Osteoblast (primary cell): ENCODE measurements at regions not wholly inside any gene's neighbourhood (a gene's known extent, or its start where the extent isn't known, plus 50 kb on each side); places are given as distances from the start of the nearest gene placed in this dataset.
A peak's percentile ranks its signal among the peaks of the same experiment; 100 is the strongest.

Experiments used
- DNase-seq: peaks from one replicate; pipeline ENCODE4 v3.0.0; 2011; ENCODE audit warnings: low spot score, mixed read lengths; ENCODE audit not compliant: insufficient read length; ENCODE audit errors: missing footprints
- H2AFZ ChIP-seq: 2 replicates; pipeline ENCODE4 v1.6.0; 2011; ENCODE audit warnings: mild to moderate bottlenecking, low read length
- H3K27ac ChIP-seq: 2 replicates; pipeline ENCODE4 v1.5.1; 2011; ENCODE audit warnings: mild to moderate bottlenecking, low read depth, low read length, moderate library complexity
- H3K27me3 ChIP-seq: 2 replicates; pipeline ENCODE4 v1.6.0; 2012; ENCODE audit warnings: mild to moderate bottlenecking, control low read depth, inconsistent platforms, low read length, moderate library complexity; ENCODE audit not compliant: insufficient read depth
- H3K36me3 ChIP-seq: 2 replicates; pipeline ENCODE4 v1.5.1; 2011; ENCODE audit warnings: mild to moderate bottlenecking, low read length, control low read depth, moderate library complexity; ENCODE audit not compliant: insufficient read depth
- H3K4me1 ChIP-seq: 2 replicates; pipeline ENCODE4 v1.5.1; 2011; ENCODE audit warnings: mild to moderate bottlenecking, low read length, control low read depth, moderate library complexity; ENCODE audit not compliant: insufficient read depth
- H3K4me2 ChIP-seq: 2 replicates; pipeline ENCODE4 v1.6.0; 2011; ENCODE audit warnings: mild to moderate bottlenecking, low read length; ENCODE audit not compliant: insufficient read depth
- H3K4me3 ChIP-seq: fragments of 200-600 bp; sonication (generic); 3 replicates; pipeline ENCODE4 v1.5.1; 2012; ENCODE audit warnings: mild to moderate bottlenecking, low read length, inconsistent platforms; ENCODE audit not compliant: insufficient read depth
- H3K79me2 ChIP-seq: 2 replicates; pipeline ENCODE4 v1.6.0; 2012; ENCODE audit warnings: mild to moderate bottlenecking, low read length, control low read depth, inconsistent platforms; ENCODE audit not compliant: insufficient read depth
- H3K9me3 ChIP-seq: 2 replicates; pipeline ENCODE4 v1.5.1; 2011; ENCODE audit warnings: low read depth, low read length, control low read depth
- H4K20me1 ChIP-seq: 2 replicates; pipeline ENCODE4 v1.6.0; 2012; ENCODE audit warnings: mild to moderate bottlenecking, low read length, control low read depth; ENCODE audit not compliant: insufficient read depth
- TF ChIP-seq, protein P1 (sequence below): IDR thresholded peaks from 2 replicates; pipeline ENCODE4 v1.5.1; 2011; ENCODE audit warnings: mild to moderate bottlenecking, low read depth, low read length, moderate library complexity; ENCODE audit errors: extremely low read depth

- H2AFZ ChIP-seq, result no peak overlapping the region
- DNase-seq, result no peak
- no peaks in the 10 kb centered on the region for H3K9me3 ChIP-seq
- no peak overlapping the region for H3K4me3 ChIP-seq
- H3K79me2 ChIP-seq, result no peaks in the 10 kb centered on the region
- H3K4me2 ChIP-seq, result no peak overlapping the region
- H3K36me3 ChIP-seq, result no peaks in the 10 kb centered on the region
- no peaks in the 10 kb centered on the region for H3K27me3 ChIP-seq
- no peaks in the 10 kb centered on the region for H3K4me1 ChIP-seq
- TF ChIP-seq, protein P1, sequence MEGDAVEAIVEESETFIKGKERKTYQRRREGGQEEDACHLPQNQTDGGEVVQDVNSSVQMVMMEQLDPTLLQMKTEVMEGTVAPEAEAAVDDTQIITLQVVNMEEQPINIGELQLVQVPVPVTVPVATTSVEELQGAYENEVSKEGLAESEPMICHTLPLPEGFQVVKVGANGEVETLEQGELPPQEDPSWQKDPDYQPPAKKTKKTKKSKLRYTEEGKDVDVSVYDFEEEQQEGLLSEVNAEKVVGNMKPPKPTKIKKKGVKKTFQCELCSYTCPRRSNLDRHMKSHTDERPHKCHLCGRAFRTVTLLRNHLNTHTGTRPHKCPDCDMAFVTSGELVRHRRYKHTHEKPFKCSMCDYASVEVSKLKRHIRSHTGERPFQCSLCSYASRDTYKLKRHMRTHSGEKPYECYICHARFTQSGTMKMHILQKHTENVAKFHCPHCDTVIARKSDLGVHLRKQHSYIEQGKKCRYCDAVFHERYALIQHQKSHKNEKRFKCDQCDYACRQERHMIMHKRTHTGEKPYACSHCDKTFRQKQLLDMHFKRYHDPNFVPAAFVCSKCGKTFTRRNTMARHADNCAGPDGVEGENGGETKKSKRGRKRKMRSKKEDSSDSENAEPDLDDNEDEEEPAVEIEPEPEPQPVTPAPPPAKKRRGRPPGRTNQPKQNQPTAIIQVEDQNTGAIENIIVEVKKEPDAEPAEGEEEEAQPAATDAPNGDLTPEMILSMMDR, result no peak
- no peaks in the 10 kb centered on the region for H4K20me1 ChIP-seq
- no peak overlapping the region for H3K27ac ChIP-seq
These were observed 312.2 kb downstream of the FAT4 start for GRCh38 chr4:125626946-125627345.

- peak overlapping the region; percentile 39 for H3K4me2 ChIP-seq
- TF ChIP-seq, protein P1, result no peak
- H2AFZ ChIP-seq, result peak overlapping the region; percentile 39
- H3K27ac ChIP-seq, result no peak overlapping the region
- H3K79me2 ChIP-seq, result no peaks in the 10 kb centered on the region
- no peak for DNase-seq
- peaks cover 9% of the 10 kb centered on the region for H3K4me1 ChIP-seq
- H3K36me3 ChIP-seq, result no peaks in the 10 kb centered on the region
- H3K4me3 ChIP-seq, result peak overlapping the region; percentile 5
- H3K9me3 ChIP-seq, result no peaks in the 10 kb centered on the region
- no peaks in the 10 kb centered on the region for H3K27me3 ChIP-seq
- H4K20me1 ChIP-seq, result no peaks in the 10 kb centered on the region
These were observed 324.4 kb downstream of the FAT4 start for GRCh38 chr4:125639182-125639621.

DNA sequence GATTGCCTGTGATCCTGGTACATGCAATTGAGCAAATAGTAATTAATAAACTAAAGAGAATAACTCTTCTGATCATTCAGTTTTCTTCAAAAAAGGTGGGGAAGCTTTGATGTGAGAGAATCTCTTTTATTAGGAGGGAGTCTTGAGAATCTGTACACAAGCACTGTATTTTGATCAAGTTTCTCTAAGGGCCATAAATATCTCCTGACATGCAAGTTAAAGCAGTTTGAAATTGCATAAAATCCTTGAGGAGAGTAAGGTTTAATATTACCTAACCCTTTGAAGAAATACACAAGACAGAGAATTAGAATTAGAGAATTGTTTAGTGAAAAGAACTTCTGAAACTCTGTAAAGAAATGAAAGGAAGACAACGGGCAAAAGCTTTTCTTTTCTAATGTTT lies 326.9 kb downstream of the FAT4 start:
- peaks cover 9% of the 10 kb centered on the region for H3K4me1 ChIP-seq
- H3K27ac ChIP-seq, result no peak overlapping the region
- no peaks in the 10 kb centered on the region for H4K20me1 ChIP-seq
- H3K9me3 ChIP-seq, result no peaks in the 10 kb centered on the region
- no peak for DNase-seq
- H3K79me2 ChIP-seq, result no peaks in the 10 kb centered on the region
- peak overlapping the region; percentile 7 for H2AFZ ChIP-seq
- no peaks in the 10 kb centered on the region for H3K27me3 ChIP-seq
- no peak overlapping the region for H3K4me3 ChIP-seq
- TF ChIP-seq, protein P1, result no peak
- no peaks in the 10 kb centered on the region for H3K36me3 ChIP-seq
- H3K4me2 ChIP-seq, result no peak overlapping the region

DNA sequence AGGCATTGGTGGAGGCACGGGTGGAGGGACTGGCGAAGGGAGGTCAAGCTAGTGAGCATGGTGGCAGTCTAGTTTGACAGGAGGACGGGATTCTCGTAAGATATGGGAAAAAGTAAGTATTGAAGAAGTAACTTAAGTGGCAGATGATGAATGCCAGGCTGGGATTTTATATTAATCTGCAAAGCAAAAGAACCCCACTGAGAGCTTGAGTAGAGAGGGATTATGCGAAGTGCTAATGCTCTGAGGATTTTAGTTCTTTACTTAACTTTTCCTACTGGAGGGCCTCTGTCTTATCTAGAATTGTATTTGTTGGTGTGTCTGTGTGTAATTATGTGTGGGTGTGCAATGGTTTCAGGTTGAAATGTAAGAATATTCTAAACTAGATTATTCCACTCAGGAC lies 327.9 kb downstream of the FAT4 start:
- H3K79me2 ChIP-seq, result no peaks in the 10 kb centered on the region
- H3K4me2 ChIP-seq, result no peak overlapping the region
- no peaks in the 10 kb centered on the region for H3K36me3 ChIP-seq
- H3K27me3 ChIP-seq, result no peaks in the 10 kb centered on the region
- TF ChIP-seq, protein P1, result no peak
- H3K27ac ChIP-seq, result no peak overlapping the region
- no peak for DNase-seq
- no peaks in the 10 kb centered on the region for H3K9me3 ChIP-seq
- no peaks in the 10 kb centered on the region for H4K20me1 ChIP-seq
- H3K4me1 ChIP-seq, result peaks cover 9% of the 10 kb centered on the region
- H3K4me3 ChIP-seq, result no peak overlapping the region
- H2AFZ ChIP-seq, result no peak overlapping the region
